GM19372 (cell line): ENCODE measurements at regions not wholly inside any gene's neighbourhood (a gene's known extent, or its start where the extent isn't known, plus 50 kb on each side); places are given as distances from the start of the nearest gene placed in this dataset.

ENCODE experiments used
- ATAC-seq: cut with Tn5 transposase; IDR thresholded peaks from one replicate; pipeline ENCODE4 v1.9.1; 2021; ENCODE audit warnings: mild to moderate bottlenecking, low read depth, moderate library complexity; ENCODE audit not compliant: unreplicated experiment

DNA sequence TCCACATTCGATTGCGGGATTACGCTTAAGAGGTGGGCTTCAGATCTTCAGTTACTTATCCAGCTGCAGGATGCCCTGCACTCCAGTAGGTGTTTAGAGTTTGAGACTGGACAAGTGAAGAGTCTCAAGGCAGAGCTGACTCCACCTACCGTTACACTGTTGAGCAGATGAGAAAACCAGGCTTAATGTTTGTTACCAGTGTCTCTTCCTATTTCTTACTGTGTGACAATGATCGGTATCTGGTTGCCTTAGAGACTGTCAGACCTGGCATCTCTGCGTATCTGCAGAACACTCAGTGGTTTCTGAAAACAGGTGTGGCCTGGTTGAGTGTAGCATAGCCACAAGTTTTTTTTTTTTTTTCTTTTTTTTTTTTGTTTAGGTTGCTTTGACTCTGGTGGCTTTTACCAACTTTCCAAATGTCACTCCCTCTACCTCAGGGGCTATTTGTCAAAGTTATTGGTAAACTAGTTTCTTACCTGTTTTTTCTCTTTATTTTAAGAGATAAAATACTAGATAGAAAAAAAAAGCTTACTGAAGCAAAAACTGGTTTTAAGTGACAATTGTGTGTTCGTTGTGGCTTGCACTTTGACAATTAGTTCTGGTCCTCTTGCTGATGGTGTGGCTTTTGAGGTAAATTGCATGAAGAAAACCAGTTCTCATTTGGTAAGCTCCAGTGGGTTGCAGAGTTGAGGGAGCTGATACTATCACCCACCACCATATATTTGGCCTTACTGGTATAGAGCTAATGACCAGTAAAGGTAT is 284.8 kb downstream of the ETS1 start:
- peak; percentile 67 for ATAC-seq

DNA sequence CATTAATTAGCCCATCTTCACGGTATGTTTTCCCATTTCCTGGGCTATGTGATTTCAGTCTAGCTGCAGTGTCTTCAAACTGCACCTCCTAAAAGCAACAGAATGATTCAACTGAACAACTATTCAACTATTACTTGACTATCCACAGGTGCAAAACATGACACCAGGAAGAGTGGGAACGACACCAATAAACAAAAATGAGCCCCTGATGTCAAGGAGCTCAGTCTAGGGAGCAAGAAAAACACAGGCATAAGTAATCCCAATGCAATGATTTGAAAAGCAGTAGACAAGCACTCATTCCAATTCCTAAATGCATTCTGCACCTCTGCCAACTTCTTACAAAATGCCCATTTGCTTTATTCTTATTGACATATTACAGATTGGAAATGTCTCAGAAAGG is 285.6 kb downstream of the ETS1 start:
- no peak for ATAC-seq

GRCh38 chr11:128300785-128301184 is 286.6 kb downstream of the ETS1 start:
- no peak for ATAC-seq

DNA sequence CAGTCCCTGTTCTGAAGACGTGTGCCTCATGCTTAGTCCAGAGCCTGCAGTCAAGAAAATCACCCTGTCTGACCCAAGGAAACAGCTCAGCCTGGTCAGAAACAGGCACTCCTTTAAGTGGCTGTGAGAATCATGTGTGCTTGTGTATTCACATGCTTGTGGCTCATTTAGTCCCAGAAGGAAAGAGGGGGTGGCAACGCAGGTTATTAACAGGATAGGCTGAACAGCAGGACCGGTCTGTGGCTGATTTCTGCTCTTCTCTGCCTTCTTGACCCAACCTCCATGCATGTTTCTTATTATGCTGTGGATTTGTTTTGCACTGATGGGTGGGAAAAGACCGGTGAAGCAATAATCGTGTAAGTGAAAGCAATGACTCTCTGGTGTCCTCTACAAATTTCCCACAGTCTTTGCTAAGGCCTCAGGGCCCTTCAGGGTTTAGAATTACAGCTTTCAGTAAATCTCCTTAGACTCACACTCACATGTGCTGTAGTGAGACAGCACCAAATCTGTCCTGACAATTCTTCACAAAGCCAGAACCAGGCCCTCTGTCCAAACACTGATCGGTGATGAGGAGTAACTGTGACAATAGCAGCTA is 288.1 kb downstream of the ETS1 start:
- ATAC-seq, result peak; percentile 48

DNA sequence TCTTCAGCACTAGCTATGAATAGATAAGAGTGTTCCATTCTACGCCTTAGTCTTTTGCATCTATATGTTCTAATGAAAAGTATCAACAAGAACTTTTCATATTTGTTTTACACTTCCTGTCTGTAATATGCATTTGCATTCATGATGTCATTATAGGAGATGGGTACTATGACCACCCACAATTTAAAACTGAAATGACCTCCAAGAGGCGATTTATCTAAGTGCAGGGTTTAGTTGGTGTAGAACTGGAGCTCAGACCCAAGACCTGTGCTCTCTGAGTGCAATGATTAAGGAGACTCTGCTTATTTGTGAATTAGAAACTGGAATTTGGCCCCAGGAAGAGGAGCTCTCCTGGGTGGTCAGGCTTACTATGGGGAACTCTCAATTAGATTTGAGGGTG is 289.1 kb downstream of the ETS1 start:
- no peak for ATAC-seq

DNA sequence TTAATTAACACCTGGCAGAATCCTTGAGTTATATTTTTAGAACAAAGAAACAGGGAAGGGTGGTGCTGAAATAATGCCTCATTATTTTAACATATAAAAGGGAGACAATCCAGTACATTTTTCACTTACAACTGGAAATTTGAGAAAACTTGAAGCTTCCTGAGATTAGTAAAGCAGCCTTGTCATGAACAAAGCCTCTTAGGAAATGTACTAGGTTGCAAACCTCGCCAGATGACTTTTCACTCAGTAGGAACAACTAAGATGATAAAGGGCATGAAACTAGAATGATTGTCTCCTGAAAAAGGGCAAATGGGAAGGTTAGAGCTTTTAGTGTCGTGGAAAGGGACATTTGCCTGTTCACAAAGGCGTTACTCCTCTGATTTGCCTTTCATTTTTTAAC is 289.6 kb downstream of the ETS1 start:
- no peak for ATAC-seq

DNA sequence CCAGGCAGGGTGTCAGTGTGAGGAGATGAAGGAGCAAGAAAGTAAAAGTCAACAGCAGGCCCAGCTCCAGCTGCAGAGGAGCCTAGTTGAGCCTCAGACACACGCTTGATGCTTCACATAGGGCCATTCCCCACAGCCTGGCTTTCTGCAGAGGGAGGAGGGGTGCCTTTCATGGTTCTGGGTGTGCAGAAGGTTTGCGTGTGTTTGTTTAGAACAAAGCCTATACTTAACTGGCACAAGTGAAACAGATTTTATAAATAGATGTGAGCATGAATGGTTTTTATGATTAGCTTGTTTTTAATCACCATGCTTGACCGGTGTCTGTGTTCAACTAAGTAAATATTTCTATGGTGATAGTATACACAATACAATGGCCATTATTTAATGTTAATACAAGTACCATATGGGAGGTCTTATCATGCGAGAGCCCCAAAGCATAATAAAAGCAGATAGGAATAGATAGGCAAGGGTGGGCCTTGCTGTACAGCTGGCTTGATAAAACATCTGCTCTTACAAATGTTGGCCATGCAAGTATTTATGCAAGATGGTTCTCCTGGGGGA is 290.2 kb downstream of the ETS1 start:
- ATAC-seq, result no peak

- no peak for ATAC-seq
Measured at GRCh38 chr11:128294671-128295050, 292.7 kb downstream of the ETS1 start.

DNA sequence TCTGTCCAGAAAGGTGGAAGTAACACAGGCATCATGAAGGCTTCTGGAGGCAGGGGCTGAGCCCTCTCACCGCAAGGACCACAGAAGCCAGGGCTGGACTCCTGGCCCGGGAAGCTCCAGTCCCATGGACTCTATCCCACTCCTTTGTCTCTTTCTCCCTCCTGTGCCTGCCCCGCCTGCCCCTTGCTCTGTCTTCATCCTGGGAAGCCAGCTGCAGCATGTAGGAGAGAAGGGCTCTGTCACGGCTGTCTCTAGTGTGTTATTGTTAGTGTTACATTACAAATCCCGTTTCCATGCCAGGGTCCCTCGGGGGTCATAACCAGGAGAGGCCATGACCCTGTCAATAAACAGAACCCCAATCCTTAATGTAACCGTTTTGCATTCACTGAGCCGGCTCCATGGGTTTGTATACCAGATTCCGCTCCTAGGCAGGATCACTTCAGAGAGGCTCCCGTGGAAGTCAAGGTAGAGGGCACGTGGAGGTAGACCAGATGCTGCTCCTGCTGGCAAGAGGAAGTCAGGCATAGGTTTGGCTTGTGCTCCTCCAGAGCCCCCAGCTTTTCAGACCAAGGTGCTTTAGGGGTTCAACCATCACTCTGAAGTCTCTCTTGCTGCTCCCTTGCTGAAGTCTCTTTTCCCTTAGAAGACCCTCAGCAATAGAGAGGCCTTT is 293.2 kb downstream of the ETS1 start:
- ATAC-seq, result no peak

DNA sequence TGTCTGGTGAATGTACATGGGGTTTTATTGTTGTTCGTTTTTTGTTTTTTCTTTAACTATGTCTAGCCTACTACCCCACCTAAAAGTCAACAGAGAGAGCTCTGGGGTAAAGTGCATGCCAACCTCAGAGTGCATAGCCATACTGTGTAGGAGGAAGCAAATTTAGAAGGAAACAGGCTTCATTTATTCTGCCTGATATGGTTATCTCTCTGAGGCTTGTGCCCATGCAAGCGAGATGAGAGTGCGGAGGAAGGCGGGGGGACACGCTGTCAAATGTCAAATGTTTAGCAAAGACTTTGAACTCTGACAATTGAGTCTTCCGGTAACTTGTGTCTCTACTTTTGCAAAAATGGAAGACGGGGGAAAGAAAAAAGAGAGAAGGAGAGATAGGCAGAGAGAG is 295.5 kb downstream of the ETS1 start:
- no peak for ATAC-seq

DNA sequence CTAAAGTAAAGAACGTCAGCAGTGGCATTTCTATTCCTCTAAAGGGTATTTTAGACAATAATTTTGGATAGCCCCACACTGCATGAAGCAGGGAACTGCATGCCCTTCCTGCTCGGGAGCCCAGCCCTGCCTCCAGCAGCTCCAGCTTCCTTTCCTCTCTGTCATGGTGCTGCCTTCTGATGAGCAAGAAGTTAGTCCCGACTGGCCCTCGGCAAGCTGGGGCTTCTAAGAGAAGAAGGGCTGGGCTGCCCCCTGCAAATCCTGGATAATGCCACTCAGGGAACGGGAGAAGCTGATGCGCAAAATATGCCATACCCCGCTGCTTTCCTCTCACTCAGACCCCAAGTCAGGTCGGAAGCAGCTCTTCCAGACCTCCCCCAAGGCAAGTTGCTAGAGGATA is 296.4 kb downstream of the ETS1 start:
- ATAC-seq, result no peak

DNA sequence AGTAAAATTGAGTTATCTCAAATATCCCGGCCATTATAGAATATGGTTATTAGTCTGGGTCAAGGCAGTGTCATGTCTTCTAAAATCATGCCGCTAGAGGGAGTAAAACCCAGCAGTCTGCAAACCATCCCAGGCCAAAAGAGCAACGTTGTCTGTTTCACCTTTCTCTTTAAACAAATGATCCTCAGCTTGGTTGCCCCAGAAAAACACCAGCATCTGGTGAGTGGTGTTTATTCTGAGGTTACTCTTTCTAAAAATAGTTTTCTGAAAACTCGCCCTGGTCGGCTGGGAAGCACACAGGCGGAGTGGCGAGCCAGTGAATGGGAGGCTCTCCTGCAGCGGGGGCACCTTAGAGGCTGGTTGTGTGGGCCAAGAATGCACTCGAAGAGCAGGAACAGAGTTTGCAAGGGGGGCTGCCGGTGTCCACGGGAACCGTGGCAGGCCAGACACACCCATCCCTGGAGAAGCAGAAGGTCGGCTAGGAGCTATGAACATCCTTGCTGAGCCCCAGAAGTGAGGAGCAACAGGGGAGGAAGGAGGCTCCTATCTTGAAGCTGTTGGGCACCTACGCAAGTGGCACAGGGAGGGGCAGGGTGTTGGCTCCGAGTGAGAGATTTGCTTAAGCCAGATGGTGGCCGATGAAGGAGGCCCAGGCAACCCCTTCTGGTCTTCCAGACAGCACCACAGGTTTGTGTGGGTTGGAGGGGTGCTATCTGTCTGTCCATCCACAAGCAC is 297.1 kb downstream of the ETS1 start:
- ATAC-seq, result peak; percentile 79

- no peak for ATAC-seq
Measured at GRCh38 chr11:128289048-128289447, 298.3 kb downstream of the ETS1 start.

- no peak for ATAC-seq
Measured at GRCh38 chr11:128288368-128288767, 299.0 kb downstream of the ETS1 start.

DNA sequence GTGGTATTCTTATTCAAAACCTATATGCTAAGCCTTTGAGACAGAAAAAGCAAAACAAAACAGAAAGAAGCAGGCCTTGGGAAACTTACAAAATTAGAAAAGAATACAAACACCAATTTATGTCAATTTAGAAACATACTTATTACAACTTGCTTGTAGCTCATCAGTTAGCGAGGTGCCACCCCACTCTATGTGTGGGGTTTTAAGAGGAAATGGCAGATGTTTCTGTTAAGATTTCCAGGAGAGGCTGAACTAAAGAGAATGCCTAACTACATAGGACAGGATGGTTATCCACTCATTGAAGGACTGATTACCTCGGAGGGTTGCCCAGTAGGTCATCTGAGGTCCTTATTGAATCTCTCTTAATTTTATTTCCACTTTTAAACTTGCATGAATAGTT is 302.0 kb downstream of the ETS1 start:
- ATAC-seq, result no peak

DNA sequence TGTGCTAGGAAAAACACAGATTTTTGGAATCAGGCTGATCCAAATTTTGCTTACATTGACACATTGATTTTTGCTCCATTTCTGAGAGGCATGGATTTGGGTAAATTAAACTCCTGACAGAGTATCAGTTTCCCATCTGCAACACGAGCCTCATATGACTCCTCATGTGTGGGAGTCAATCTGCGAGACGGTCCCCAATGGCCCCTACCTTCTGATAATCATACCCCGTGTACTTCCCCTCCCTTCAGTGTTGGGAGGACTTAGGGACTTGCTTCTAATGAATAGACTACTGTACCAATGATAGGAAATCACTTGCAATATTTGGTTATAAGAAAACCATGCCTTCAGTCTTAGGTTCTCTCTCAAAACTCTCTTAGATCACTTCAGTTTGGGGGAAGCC is 302.7 kb downstream of the ETS1 start:
- no peak for ATAC-seq

DNA sequence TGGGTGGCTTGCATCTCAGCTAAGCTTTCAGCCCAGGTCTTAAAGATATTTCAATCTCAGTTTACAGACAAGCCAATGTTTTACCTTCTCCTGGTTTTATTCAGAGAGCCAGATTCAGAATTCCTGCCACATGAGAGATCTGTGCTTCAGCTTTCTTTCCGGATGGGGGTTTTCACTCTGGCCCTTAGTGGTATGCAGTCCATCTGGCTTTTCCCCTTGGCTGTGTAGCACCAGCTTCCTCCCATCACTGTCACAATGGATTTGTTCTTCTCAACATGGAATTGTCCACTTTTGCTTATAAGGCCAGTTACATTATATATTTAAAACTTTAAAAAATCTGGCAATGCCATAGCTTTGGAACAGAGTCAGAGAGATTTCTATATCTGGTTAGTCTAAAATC is 303.9 kb downstream of the ETS1 start:
- no peak for ATAC-seq

GRCh38 chr11:128282053-128282452 is 305.3 kb downstream of the ETS1 start:
- no peak for ATAC-seq

GRCh38 chr11:128279866-128280265 is 307.5 kb downstream of the ETS1 start:
- ATAC-seq, result no peak

DNA sequence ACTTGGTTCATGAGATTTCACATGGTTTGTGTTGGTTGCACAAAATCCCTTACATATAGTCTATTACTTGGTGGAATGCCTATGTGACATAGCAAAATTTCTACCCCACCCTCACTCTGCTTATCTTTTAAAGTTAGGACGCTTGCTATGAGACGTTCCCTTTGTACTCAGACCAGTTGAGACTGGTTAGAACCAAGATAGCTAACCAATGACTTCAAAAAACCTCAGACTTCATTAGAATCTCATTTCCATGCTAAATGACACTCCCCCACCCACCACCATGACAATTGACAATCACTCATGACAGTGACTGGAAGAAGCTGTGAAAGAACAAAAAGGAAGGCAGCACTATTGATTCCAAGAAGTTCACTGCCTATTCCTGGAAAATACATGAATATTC is 313.6 kb downstream of the ETS1 start:
- no peak for ATAC-seq

GRCh38 chr11:128271401-128271800 is 316.0 kb downstream of the ETS1 start:
- no peak for ATAC-seq
